ENCODE measurements at regions not wholly inside any gene's neighbourhood (a gene's known extent, or its start where the extent isn't known, plus 50 kb on each side); places are given as distances from the start of the nearest gene placed in this dataset.

- DNase-seq (ENCODE audit: low read depth, low spot score): no peak
Measured at GRCh38 chr12:93134175-93134890, 205.2 kb upstream of the EEA1 start.

DNA sequence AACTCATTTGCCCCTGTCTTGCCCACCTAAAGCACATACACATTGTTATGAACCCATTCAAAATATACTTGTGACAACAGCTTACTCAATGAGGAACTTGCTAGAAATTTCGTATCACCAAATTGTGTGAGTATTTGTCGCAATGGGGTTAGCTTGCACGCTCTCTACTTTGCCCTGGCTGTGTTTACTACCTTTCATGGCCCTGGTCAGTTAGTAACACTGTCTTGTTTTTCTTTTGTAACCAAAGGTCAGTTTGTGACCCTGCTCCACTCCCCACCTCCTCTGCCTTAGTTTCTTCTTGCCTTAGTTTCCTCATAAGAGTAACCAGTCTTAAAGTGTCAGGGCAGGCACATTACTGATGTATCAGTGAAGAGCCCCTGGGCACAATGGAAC is 205.8 kb upstream of the EEA1 start:
- DNase-seq (ENCODE audit: low read depth, low spot score): no peak

GRCh38 chr12:93135286-93136239 is 206.5 kb upstream of the EEA1 start:
- no peak for DNase-seq (ENCODE audit: low read depth, low spot score)

DNA sequence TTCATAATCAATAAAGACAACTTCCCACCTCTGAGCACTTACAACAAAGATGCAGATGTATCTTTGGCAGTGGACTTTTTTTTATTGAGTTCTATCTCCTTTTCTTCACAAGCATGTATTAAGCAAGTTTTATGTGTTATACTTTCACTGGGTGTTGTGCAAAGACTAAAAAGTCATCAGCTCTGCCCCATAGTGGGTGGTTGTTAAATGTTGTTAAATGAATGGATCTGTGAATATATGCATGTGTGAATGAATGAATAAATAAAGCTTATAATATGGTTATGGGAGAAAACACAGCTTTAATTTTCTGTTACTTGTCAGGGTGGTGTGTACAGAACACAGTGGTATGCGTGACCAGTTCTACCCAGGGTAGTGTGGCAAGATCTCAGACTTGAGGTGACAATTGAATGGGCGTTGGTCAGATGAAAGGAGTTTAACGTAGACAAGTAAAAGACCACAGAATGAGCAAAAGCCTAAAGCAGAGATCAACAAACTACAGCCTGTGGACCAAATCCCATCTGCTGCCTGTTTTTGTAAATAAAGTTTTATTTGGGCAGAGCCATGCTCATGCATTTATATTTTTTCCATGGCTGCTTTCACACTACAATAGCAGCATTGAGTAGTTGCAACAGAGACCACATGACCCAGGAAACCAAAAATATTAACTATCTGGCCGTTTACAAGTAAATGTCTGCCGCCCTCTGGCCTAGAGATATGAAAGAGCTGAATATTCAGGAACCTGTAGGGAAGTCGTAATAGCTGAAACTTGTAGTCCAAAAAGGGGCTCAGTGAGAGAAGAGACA is 207.4 kb upstream of the EEA1 start:
- no peak for DNase-seq (ENCODE audit: low read depth, low spot score)

DNA sequence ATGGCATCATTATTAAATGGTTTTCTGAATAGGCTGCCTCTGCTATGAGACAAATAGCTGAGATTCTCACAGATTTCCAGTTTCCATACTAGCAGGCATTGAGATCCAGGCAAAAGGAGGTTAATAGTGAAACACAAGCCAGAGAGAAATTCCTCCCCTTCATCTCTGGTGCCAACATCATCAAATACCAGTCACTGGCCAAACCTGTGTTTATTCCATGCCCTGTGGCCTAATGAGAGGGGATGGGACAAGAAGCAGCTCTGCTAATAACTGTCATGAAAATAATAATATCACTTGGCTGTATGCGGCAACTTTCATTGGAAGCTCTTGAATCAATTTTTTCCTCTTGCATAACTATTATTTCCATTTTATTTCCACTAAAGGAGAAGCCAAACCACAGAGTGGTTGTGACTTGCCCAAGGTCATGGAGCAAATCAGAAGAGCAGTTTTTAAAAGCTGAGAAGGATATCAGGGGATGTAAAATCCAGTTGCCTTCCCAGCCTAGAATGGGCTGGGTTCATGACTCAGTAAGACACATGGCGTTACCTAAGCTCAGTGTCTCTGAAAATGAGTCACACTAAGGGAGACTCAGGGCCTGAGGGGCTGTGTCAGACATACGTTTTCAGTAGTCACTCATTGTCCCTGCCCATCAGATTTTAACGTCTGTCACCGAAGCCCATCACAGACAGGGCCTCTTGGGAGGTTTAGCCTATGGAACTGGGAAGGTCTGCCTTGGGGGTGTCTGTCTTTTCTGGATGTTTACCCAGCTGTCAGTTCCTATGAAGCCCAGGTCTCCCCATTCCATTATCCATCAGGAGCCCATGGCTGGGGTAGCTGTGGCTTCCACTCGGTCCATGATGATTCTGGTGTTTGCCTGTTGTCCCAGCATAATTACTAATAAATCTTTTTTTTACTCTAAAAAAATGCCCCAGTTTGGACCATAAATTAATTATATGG is 208.8 kb upstream of the EEA1 start:
- DNase-seq (ENCODE audit: low read depth, low spot score): peak; percentile 61

DNA sequence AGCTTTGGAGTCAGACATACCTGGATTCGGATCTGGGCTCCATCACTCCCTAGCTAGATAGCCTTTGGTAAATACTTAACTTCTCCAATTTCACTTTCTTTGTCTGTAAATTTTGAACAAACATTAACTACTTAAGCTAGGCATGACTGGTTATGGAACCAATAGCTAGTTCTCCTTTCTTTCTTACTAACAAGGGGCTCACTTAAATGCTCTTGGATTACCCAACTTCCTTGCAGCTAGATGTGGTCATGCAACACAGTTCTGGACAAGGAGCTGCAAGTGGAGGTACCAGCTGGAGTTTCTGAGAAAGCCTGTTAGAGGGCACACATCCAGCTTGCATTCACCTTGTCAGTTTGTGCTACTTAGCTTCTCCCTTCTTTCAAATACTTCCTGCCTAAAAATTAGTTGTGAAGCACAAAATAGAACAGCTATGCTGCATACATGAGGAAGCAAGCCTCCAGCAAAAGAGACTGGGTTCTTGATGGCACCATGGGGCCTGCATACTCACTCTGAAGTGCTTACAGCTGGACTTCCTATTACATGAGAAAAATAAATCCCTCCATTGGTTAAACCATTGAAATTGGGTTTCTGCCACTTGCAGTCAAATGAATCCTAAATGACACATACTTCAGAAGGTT is 210.1 kb upstream of the EEA1 start:
- DNase-seq (ENCODE audit: low read depth, low spot score): no peak

GRCh38 chr12:93140325-93140724 is 211.2 kb upstream of the EEA1 start:
- DNase-seq (ENCODE audit: low read depth, low spot score): no peak

DNA sequence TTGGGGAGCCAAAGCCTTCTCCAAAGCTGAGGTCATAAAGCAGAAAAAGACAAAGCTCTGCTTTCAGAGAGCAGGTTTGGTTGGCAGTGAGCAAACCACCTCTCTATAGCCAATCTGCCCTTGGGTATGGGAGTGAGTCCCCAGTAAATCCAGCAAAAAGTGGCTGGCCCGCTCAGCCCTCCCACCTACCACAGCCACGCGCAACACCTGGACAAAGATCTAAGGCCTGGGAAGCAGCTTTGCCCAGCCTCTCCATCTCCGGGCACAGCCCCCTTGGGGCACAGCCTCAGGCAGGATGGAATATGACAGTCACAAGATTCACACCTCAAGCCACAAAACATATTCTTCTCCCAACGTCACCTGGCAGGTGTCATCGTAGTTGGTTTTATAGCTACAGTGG is 211.7 kb upstream of the EEA1 start:
- no peak for DNase-seq (ENCODE audit: low read depth, low spot score)

DNA sequence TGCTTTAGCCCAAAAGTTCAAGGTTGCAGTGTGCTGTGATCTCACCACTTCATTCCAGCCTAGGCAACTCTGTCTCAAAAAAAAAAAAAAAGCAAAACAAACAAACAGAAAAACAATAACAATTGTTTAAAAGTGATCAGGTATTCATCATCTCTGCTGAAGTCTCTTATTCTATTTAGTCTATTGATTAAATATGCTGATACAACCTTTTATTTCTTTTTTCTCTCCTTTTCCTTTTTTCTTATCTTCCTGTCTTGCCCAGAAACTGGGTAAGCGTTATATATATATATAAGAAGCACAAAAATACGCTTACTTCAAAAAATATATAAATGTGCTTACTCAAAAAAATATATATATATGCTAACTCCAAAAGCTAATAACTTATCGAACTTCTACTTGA is 213.8 kb upstream of the EEA1 start:
- DNase-seq (ENCODE audit: low read depth, low spot score): no peak

DNA sequence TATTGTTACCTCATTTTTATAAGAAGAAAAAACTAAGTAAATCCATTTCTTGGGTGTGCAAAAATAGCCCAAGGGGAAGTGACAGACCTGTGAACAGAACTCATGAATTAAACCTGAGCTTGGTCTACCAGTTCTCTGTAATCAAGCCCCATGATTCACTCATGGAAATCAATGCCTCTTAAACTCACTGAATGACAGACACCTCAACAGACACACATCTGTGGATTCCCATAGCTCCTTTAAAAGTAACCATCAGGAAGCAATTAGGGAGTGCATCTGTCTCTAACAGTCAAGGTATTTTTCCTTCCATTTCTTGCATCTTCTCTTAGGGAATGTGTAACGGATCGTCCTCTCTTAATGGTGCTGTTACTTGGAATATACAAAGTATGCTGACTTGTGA is 215.0 kb upstream of the EEA1 start:
- no peak for DNase-seq (ENCODE audit: low read depth, low spot score)

GRCh38 chr12:93145086-93145485 is 216.0 kb upstream of the EEA1 start:
- no peak for DNase-seq (ENCODE audit: low read depth, low spot score)

- no peak for DNase-seq (ENCODE audit: low read depth, low spot score)
Measured at GRCh38 chr12:93146263-93146939, 217.3 kb upstream of the EEA1 start.

GRCh38 chr12:93146970-93147369 is 217.9 kb upstream of the EEA1 start:
- no peak for DNase-seq (ENCODE audit: low read depth, low spot score)

- no peak for DNase-seq (ENCODE audit: low read depth, low spot score)
Measured at GRCh38 chr12:93148412-93148811, 219.3 kb upstream of the EEA1 start.

DNA sequence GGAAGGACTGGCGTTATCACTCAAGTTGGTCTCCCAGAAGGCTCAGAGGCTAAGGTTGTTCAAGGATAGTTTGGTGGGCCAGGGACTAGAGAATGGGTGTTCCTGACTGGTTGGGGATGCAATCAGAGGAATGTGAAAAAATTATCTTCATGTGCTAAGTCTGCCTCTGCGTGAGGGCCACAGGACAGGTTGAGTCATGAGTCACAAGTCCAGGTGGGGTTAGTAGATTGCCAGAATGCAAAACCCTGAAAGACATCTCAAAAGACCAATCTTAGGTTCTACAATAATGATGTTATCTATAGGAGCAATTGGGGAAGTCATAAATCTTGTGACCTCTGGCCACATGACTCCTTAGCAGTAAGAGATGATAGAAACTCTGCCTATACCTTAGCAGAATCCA is 220.1 kb upstream of the EEA1 start:
- no peak for DNase-seq (ENCODE audit: low read depth, low spot score)

DNA sequence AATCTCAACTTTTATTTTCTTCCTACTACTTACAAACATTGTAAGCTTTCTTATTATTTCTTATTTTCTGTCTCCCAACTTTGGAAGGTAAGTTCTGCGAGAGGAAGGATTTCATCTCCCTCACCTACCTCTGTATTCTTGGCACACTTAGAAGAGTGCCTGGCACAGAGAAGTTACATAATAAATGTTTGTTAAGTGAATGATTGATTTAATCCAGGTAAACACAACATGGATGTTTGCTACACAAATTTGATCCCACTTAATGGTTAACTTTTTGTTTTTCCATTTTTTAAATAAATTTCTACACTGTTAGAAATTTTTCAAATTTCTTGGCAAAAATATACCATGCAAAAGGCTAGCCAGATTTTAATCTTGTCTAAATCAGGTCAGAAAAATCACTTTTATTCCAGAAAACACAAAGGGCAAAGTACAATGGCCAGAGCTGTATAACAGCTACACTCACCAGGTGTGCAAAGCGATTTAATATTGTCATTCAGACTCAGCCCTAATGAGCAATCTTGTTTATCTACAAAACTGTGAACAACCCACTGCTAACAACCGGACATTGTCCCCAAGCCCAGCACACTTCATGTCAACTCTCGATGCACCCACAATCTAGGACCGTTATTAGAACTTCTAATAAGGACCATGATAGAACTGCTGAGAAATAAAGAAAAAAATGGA is 222.1 kb upstream of the EEA1 start:
- DNase-seq (ENCODE audit: low read depth, low spot score): no peak

DNA sequence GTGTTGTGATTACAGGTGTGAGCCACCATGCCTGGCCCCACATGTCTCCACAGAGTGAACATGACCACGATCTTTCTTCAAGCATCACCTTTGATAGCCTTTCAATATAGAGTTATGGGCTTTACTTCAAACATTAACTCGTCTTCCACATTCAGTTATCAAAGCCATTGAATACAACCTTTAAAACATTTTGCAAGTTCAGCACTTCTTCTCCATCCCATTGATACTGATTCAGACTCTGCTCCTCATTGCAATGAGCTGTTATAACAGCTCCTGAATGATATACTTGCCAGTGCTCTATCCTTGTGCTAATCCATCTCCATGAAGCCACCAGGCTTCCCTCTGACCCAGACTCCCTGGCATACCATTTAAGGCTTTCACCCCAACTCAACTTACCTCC is 223.5 kb upstream of the EEA1 start:
- DNase-seq (ENCODE audit: low read depth, low spot score): no peak

GRCh38 chr12:93153321-93153720 is 224.2 kb upstream of the EEA1 start:
- no peak for DNase-seq (ENCODE audit: low read depth, low spot score)

GRCh38 chr12:93154096-93154728 is 223.5 kb upstream of the NUDT4 start:
- DNase-seq (ENCODE audit: low read depth, low spot score): no peak
